ENCODE measurements at regions not wholly inside any gene's neighbourhood (a gene's known extent, or its start where the extent isn't known, plus 50 kb on each side); places are given as distances from the start of the nearest gene placed in this dataset.
"Not testable (repeated sequence)": the region's sequence is repeated elsewhere in the genome, so short reads cannot be mapped to it uniquely, and the experiment has no call there.

DNA sequence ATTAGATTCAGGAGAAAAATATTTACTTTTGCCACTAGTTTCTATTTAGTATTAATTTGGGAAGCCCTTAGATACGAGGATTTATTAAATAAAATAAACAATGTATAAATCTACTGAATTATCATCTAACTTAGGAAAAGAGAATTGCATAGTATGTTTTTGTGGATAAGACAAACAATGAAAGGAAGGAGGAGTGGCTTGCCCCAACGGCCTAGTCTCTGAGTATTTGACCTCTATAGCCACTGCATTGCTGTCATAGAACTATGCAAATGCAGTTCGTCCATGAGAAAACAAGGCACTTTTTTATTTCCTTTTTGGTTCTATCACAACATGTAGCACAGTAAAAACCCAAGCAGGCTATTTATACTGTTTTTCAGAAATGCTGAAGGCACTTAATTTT lies 321.2 kb upstream of the CCNH start:
- Histone ChIP-seq H3K27ac (no peak overlapping the region), H3K36me3 (no peaks in the 10 kb centered on the region), H3K27me3 (no peaks in the 10 kb centered on the region), H3K4me1 (no peaks in the 10 kb centered on the region), H3K4me3 (no peak overlapping the region), H3K9me3 (no peaks in the 10 kb centered on the region)
- intact Hi-C loops (cut with DNase I; ENCODE audit: low total_unique reads), result no loop called here
- TF ChIP-seq, protein P1, sequence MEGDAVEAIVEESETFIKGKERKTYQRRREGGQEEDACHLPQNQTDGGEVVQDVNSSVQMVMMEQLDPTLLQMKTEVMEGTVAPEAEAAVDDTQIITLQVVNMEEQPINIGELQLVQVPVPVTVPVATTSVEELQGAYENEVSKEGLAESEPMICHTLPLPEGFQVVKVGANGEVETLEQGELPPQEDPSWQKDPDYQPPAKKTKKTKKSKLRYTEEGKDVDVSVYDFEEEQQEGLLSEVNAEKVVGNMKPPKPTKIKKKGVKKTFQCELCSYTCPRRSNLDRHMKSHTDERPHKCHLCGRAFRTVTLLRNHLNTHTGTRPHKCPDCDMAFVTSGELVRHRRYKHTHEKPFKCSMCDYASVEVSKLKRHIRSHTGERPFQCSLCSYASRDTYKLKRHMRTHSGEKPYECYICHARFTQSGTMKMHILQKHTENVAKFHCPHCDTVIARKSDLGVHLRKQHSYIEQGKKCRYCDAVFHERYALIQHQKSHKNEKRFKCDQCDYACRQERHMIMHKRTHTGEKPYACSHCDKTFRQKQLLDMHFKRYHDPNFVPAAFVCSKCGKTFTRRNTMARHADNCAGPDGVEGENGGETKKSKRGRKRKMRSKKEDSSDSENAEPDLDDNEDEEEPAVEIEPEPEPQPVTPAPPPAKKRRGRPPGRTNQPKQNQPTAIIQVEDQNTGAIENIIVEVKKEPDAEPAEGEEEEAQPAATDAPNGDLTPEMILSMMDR (IDR thresholded peaks at IDR 0.05), result no peak
- TF ChIP-seq POLR2A (IDR thresholded peaks at IDR 0.05) (no peak), POLR2AphosphoS5 (IDR thresholded peaks at IDR 0.05) (no peak)
- no peak for DNase-seq (ENCODE audit: low spot score in 2 of 2)

DNA sequence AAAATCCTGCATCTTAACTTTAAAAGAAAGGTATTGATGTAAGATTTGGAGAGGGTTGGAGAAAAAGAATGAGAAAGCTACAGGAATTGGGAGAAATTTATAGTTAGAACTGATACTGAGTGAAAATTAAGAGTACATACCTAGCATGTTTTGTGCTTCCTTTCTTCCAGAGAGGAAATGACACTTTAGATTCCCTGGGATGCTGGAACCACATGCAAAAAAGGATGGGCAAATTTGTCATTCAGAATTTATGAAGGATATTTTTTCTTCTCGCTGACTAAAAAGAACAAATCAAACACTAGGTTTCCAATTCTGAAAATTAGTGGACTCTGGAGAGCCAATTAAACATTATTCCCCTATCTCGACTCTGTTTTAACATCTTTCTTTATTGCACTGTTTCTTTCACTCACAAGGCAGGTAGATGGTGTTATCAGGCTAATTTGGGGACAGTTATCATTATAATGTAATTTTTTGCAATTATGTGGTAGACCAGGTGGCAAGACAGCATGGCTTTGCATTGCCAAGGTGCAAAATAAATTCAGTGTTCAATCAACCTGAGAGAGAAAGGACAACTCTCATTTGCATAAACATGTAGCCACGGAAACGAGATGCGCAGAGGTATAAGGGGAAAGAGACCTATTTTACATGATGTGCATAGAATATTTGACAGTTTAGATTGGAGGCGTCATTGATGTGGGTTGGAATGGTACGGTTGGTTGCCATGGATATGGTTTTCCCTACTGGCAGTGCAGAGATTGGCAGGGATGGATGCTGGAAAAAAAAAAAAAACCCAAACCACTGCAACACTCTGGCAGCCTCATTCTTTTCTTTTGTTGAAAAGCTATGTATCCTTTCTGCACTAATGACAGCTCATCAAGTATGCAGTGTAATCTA lies 320.4 kb upstream of the CCNH start:
- no peaks in the 10 kb centered on the region for H3K27me3 ChIP-seq
- H3K9me3 ChIP-seq, result no peaks in the 10 kb centered on the region
- intact Hi-C loops (cut with DNase I; ENCODE audit: low total_unique reads), result no loop called here
- no peak for DNase-seq (ENCODE audit: low spot score in 2 of 2)
- H3K36me3 ChIP-seq, result no peaks in the 10 kb centered on the region
- no peak overlapping the region for H3K27ac ChIP-seq
- TF ChIP-seq POLR2A (IDR thresholded peaks at IDR 0.05) (no peak), POLR2AphosphoS5 (IDR thresholded peaks at IDR 0.05) (no peak)
- TF ChIP-seq, protein P1 (IDR thresholded peaks at IDR 0.05), result no peak
- H3K4me3 ChIP-seq, result no peak overlapping the region
- H3K4me1 ChIP-seq, result no peaks in the 10 kb centered on the region

DNA sequence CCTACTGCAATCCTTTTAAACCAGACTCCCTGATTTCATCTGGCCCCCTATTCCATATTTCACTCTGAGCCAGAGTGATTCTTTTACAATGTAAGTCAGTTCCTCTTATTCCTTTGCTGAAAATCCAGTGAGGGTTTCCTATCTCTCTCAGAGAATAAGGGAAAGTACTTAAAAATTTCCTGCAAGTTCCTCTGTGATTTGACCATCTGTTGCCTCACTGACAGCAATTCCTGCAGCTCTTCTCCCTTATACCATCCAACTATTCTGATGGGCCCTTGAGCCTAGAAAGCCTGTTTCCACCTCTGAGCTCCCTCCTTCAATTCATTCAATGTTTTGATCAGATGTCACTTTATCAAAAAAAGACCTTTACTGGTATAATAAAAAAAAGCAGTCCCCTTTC lies 317.1 kb upstream of the CCNH start:
- Histone ChIP-seq H3K4me3 (no peak overlapping the region), H3K9me3 (no peaks in the 10 kb centered on the region), H3K27ac (no peak overlapping the region), H3K27me3 (no peaks in the 10 kb centered on the region), H3K4me1 (no peaks in the 10 kb centered on the region), H3K36me3 (no peaks in the 10 kb centered on the region)
- TF ChIP-seq, protein P1 (IDR thresholded peaks at IDR 0.05), result no peak
- TF ChIP-seq POLR2AphosphoS5 (IDR thresholded peaks at IDR 0.05), result no peak
- no peak for TF ChIP-seq POLR2A (IDR thresholded peaks at IDR 0.05)
- intact Hi-C loops (cut with DNase I; ENCODE audit: low total_unique reads), result no loop called here
- DNase-seq (ENCODE audit: low spot score in 2 of 2), result no peak

DNA sequence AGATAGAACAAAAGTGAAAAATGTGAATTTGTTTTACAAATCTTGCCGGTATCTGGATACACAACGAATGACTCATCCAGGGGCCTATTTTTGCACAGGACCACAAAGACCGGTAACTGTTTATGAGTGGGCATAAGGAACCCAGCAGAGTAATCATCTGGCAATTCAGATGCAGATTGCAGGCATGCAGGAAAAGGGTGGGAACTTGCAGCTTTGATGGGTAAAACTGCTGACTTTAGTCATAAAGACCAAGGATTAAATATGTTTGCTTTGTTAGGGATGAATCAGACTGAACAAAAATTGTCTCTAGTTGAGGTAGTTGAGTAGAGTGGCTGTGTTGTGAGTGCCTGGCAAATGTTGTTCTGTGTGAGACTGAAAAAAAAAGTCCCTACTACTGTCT lies 309.6 kb upstream of the CCNH start:
- intact Hi-C loops (cut with DNase I; ENCODE audit: low total_unique reads), result no loop called here
- Histone ChIP-seq H3K27me3 (no peaks in the 10 kb centered on the region), H3K36me3 (no peaks in the 10 kb centered on the region), H3K4me3 (no peak overlapping the region), H3K9me3 (peaks cover 0 to 14% of the 10 kb centered on the region in 2 donors), H3K27ac (no peak overlapping the region), H3K4me1 (no peaks in the 10 kb centered on the region)
- TF ChIP-seq, protein P1 (IDR thresholded peaks at IDR 0.05), result no peak
- TF ChIP-seq POLR2AphosphoS5 (IDR thresholded peaks at IDR 0.05) (no peak), POLR2A (IDR thresholded peaks at IDR 0.05) (no peak)
- DNase-seq (ENCODE audit: low spot score in 2 of 2), result no peak

DNA sequence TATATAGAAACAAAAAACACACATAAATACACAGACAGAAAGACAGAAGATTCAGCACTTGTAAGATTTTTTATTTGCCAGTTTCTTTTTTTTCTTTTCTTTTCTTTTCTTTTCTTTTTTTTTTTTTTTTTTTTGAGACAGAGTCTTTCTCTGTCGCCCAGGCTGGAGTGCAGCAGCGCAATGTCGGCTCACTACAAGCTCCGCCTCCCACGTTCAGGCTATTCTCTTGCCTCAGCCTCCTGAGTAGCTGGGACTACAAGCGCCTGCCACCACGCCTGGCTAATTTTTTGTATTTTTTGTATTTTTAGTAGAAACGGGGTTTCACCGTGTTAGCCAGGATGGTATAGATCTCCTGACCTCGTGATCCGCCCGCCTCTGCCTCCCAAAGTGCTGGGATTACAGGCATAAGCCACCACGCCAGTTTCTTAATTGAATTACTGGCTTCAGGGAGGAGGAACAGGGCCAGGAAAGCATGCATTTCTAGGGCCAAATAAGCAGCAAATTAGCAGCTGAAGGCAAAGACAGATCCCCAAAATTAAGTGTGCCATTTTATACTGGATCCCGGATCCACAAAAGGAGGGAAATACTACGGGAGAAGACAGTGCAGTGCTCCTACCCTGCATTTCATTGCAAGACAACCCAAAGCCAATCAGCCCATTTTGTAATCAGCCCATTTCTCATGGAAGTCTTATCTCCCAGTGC lies 305.6 kb upstream of the CCNH start:
- H3K4me1 ChIP-seq; DNase-seq (ENCODE audit: low spot score in 2 of 2); H3K27me3 ChIP-seq; intact Hi-C loops (cut with DNase I; ENCODE audit: low total_unique reads); H3K27ac ChIP-seq; H3K36me3 ChIP-seq; H3K4me3 ChIP-seq: not testable (repeated sequence)
- peaks cover 0 to 14% of the 10 kb centered on the region in 2 donors for H3K9me3 ChIP-seq

Data from breast epithelium (tissue), 4 donors.